BE2C (cell line): ENCODE measurements at regions not wholly inside any gene's neighbourhood (a gene's known extent, or its start where the extent isn't known, plus 50 kb on each side); places are given as distances from the start of the nearest gene placed in this dataset.

Source experiments
- DNase-seq: peaks from one replicate; pipeline ENCODE4 v3.0.0-alpha.2; 2020
- H3K27me3 ChIP-seq: fragments of 250-450 bp; sonication (Bioruptor Pico); 2 replicates; pipeline ENCODE4 v1.5.1; 2020; ENCODE audit warnings: mild to moderate bottlenecking
- H3K36me3 ChIP-seq: fragments of 250-450 bp; sonication (Bioruptor Pico); 2 replicates; pipeline ENCODE4 v1.5.1; 2020; ENCODE audit warnings: mild to moderate bottlenecking
- H3K4me1 ChIP-seq: fragments of 250-450 bp; sonication (Bioruptor Pico); 2 replicates; pipeline ENCODE4 v1.5.1; 2020
- H3K4me3 ChIP-seq: 2 replicates; pipeline ENCODE4 v1.5.1; 2011; ENCODE audit warnings: low read depth, low read length
- H3K9me3 ChIP-seq: fragments of 250-450 bp; sonication (Bioruptor Pico); 2 replicates; pipeline ENCODE4 v1.5.1; 2020
- TF ChIP-seq, protein P1 (sequence below): IDR thresholded peaks from 2 replicates; pipeline ENCODE4 v1.5.1; 2012; ENCODE audit warnings: mild to moderate bottlenecking, low read depth, low read length

DNA sequence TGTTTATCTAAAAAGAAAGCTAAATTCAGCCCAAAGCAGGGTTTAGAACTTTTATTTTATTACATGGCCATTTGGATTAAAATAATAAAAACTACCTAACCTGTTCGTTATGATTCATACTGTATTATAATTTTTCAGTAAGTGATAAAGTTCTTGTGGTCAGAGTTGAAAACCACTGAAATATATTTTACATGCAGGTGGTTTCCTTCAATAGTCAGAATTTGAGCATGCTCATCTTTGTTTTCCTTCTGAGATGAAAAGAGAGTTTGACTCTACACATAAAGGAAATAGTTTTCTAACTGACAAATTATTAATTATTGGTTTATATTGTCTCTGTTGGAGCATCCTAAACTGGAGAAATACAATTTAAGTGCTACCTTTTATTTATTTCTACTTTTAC lies 114.0 kb upstream of the FKBP1C start:
- H3K9me3 ChIP-seq: no peaks in the 10 kb centered on the region
- TF ChIP-seq, protein P1, sequence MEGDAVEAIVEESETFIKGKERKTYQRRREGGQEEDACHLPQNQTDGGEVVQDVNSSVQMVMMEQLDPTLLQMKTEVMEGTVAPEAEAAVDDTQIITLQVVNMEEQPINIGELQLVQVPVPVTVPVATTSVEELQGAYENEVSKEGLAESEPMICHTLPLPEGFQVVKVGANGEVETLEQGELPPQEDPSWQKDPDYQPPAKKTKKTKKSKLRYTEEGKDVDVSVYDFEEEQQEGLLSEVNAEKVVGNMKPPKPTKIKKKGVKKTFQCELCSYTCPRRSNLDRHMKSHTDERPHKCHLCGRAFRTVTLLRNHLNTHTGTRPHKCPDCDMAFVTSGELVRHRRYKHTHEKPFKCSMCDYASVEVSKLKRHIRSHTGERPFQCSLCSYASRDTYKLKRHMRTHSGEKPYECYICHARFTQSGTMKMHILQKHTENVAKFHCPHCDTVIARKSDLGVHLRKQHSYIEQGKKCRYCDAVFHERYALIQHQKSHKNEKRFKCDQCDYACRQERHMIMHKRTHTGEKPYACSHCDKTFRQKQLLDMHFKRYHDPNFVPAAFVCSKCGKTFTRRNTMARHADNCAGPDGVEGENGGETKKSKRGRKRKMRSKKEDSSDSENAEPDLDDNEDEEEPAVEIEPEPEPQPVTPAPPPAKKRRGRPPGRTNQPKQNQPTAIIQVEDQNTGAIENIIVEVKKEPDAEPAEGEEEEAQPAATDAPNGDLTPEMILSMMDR: no peak
- H3K4me1 ChIP-seq: no peaks in the 10 kb centered on the region
- H3K27me3 ChIP-seq: no peaks in the 10 kb centered on the region
- no peak for DNase-seq
- H3K4me3 ChIP-seq: no peak overlapping the region
- H3K36me3 ChIP-seq: no peaks in the 10 kb centered on the region

DNA sequence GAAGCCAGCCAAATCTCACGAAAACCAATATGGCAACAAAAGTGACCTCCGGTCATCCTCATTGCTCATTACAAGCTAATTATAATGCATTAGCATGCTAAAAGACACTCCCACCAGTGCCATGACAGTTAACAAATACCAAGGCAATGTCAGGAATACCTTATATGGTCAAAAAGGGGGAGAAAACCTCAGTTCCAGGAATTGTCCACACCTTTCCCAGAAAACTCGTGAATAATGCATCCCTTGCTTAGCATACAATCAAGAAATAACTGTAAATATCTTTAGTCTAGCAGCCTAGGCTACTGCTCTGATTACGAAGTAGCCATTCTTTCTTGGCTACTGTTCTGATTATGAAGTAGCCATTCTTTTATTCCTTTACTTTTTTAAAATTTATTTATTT lies 112.5 kb upstream of the FKBP1C start:
- DNase-seq: no peak
- Histone ChIP-seq H3K9me3 (no peaks in the 10 kb centered on the region), H3K36me3 (no peaks in the 10 kb centered on the region), H3K27me3 (no peaks in the 10 kb centered on the region), H3K4me3 (no peak overlapping the region), H3K4me1 (no peaks in the 10 kb centered on the region)
- TF ChIP-seq, protein P1: no peak

DNA sequence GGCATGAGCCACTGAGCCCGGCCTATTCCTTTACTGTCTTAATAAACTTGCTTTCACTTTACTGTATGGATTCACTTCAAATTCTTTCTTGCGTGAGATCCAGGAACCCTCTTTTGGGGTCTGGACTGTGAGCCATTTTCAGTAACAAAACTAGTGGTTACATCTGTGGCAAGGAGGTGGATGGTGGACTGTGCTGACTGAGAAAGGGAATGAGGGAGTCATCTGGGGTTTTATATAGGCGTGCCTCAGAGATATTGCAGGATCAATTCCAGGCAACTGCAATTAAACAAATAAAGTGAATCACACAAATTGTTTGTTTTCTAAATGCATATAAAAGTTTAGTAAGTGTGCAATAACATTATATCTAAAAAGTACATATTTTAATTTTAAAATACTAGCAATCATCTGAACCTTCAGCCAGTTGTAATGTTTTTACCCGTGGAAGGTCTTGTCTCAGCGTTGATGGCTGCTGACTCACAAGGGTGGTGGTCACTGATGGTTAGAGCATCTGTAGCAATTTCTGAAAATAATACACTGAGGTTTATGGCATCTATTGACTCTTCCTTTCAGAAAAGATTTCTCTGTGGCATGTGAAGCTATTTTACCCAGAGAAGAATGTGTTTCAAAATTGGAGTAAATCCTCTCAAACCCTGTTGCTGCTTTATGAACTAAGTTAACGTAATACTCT lies 111.4 kb upstream of the FKBP1C start:
- no peak for DNase-seq
- H3K4me1 ChIP-seq: no peaks in the 10 kb centered on the region
- H3K4me3 ChIP-seq: no peak overlapping the region
- H3K27me3 ChIP-seq: no peaks in the 10 kb centered on the region
- TF ChIP-seq, protein P1: no peak
- H3K36me3 ChIP-seq: no peaks in the 10 kb centered on the region
- H3K9me3 ChIP-seq: no peaks in the 10 kb centered on the region

DNA sequence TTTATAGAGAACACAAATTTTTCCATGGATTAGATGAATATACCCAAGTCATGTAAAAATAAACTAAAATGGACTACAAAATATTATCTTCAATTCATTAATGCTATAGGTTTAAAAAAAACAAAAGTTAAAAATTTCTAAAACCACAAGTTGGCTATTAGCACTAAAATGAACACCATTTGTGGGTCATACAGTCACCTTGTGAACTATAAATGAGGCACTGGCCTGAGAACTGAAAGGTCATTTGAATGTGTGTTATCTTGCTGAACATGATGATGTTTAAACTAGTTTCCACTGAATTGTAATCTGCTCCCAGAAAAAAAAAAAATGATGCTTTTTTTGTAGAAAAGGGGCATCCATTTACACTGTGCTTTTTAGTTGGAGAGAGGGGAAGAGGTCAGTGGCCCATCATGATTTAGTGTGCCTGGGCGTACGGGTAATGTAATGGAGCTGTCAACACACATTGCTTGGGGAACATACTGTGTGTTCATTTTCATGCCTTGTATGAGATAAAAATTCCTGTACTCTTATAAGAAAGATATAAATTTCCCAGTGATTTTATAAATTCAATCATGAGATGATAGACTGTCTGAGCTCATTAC lies 96.6 kb upstream of the FKBP1C start:
- DNase-seq: no peak
- Histone ChIP-seq H3K9me3 (no peaks in the 10 kb centered on the region), H3K4me1 (no peaks in the 10 kb centered on the region), H3K36me3 (no peaks in the 10 kb centered on the region), H3K27me3 (no peaks in the 10 kb centered on the region), H3K4me3 (no peak overlapping the region)
- TF ChIP-seq, protein P1: no peak

DNA sequence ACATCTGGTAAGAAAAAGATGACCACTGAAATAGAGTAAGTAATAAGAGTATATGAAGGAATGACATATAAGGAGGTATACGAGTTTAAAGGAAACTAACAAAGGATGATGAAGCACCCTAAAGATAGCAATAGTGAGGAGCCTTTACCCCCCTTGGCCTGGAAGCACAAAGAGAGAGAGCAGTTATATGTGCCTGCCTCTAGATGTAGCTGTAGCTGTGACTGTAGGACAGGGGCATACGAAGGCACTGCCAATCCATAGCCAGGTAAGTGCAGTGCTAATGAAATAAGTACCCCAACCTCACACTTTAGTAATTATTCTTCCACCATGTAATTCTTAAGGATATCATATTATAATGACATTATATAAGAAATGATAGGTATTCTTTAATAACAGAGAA lies 90.1 kb upstream of the FKBP1C start:
- no peaks in the 10 kb centered on the region for H3K9me3 ChIP-seq
- H3K36me3 ChIP-seq: no peaks in the 10 kb centered on the region
- H3K4me3 ChIP-seq: no peak overlapping the region
- DNase-seq: no peak
- no peaks in the 10 kb centered on the region for H3K4me1 ChIP-seq
- no peaks in the 10 kb centered on the region for H3K27me3 ChIP-seq
- TF ChIP-seq, protein P1: no peak

DNA sequence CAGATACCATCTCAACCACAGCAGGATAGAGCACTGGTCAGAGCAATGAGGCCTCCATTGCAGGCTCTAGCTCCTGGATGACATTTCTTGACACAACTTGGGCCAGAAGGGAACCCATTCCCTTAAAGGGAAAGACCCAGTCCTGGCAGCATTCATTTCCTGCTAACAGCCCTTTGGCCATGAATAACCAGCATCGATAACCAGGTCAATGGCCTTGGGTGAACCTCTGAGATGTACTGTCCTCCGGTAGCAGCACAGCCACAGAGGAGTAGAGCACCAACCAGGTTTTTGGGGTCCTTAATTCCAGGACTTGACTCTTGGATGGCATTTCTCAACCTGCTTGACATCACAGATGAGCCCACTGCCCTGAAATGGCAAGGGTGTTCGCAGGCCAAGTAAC lies 71.2 kb upstream of the FKBP1C start:
- TF ChIP-seq, protein P1: no peak
- Histone ChIP-seq H3K4me3 (no peak overlapping the region), H3K4me1 (no peaks in the 10 kb centered on the region), H3K36me3 (no peaks in the 10 kb centered on the region), H3K9me3 (no peaks in the 10 kb centered on the region), H3K27me3 (no peaks in the 10 kb centered on the region)
- DNase-seq: no peak
